ENCODE measurements at regions not wholly inside any gene's neighbourhood (a gene's known extent, or its start where the extent isn't known, plus 50 kb on each side); places are given as distances from the start of the nearest gene placed in this dataset.

- Histone ChIP-seq H3K4me3 (ENCODE audit: insufficient read depth, low read depth, low read length) (no peak overlapping the region), H2BK20ac (ENCODE audit: low read depth, low read length) (no peak overlapping the region), H3K4ac (ENCODE audit: low read depth, low read length) (no peak overlapping the region), H3K36me3 (ENCODE audit: control insufficient read depth, insufficient read depth, low read length) (no peaks in the 10 kb centered on the region), H2BK15ac (ENCODE audit: low read depth, low read length) (no peak overlapping the region), H2AK9ac (replicated peaks; ENCODE audit: low read depth, low read length, poor library complexity) (no peak overlapping the region), H3K4me2 (ENCODE audit: low read depth, low read length) (no peak overlapping the region), H4K8ac (ENCODE audit: low read depth in 2 of 2, low read length in 2 of 2) (no peak overlapping the region), H2AFZ (replicated peaks; ENCODE audit: low read length, poor library complexity) (no peak overlapping the region), H3K9me3 (ENCODE audit: control insufficient read depth, insufficient read depth, low read length) (no peaks in the 10 kb centered on the region; the same call in none of the 2 replicates), H3K27me3 (ENCODE audit: control insufficient read depth, insufficient read depth, low read length) (no peaks in the 10 kb centered on the region), H4K5ac (ENCODE audit: low read depth, low read length) (no peak overlapping the region), H3K4me1 (ENCODE audit: control insufficient read depth, insufficient read depth, low read length) (no peaks in the 10 kb centered on the region), H3K56ac (ENCODE audit: extremely low read depth, insufficient read depth, low read length) (no peak overlapping the region), H2BK120ac (ENCODE audit: low read depth, low read length) (no peak overlapping the region), H3K23ac (ENCODE audit: low read depth, low read length) (no peak overlapping the region), H3K79me1 (ENCODE audit: low read depth in 1 of 2, low read length in 2 of 2) (no peaks in the 10 kb centered on the region), H2AK5ac (ENCODE audit: low read depth, low read length) (no peak overlapping the region), H4K20me1 (ENCODE audit: insufficient read depth, low read length) (no peaks in the 10 kb centered on the region), H4K91ac (ENCODE audit: insufficient read depth, low read depth, low read length) (no peak overlapping the region), H3K9ac (ENCODE audit: low read depth, low read length) (no peak overlapping the region), H3K9me1 (ENCODE audit: insufficient read depth, low read length) (no peaks in the 10 kb centered on the region), H2BK5ac (ENCODE audit: low read depth, low read length, poor library complexity, severe bottlenecking) (no peak overlapping the region), H3K14ac (replicated peaks; ENCODE audit: low read depth, low read length) (no peak overlapping the region), H3K27ac (ENCODE audit: insufficient read depth, low read length) (no peak overlapping the region), H3K18ac (ENCODE audit: low read depth, low read length) (no peak overlapping the region)
- in situ Hi-C loops (cut with MboI; ENCODE audit: low sequenced_read_pairs) (no loop called here), dilution Hi-C loops (cut with HindIII; ENCODE audit: low sequenced_read_pairs, unreplicated experiment) (no loop called here), intact Hi-C loops (cut with micrococcal nuclease) (no loop called here)
- whole genome bisulfite sequencing, 2 experiments (ENCODE audit: extremely low coverage in 2 of 2, insufficient read length in 1 of 2): no CpG with 5 or more reads among the region's 2 CpGs
- BruUV-seq (replicated peaks): no TSS peak
- POLR2A ChIA-PET (ENCODE audit: unreplicated experiment): no interaction called here
- CTCF ChIA-PET: no interaction called here
- TF ChIP-seq ELK1 (IDR thresholded peaks at IDR 0.05; ENCODE audit: borderline replicate concordance, low read depth, low read length) (no peak), CHD1 (IDR thresholded peaks at IDR 0.05; ENCODE audit: low read depth, low read length) (no peak), USF2 (IDR thresholded peaks at IDR 0.05; ENCODE audit: low read depth, low read length) (no peak), CTCF (conservative IDR thresholded peaks at IDR 0.05; ENCODE audit: low read depth, low read length) (no peak), SMC3 (IDR thresholded peaks at IDR 0.05; ENCODE audit: low read depth, low read length) (no peak), NFE2L2 (IDR thresholded peaks at IDR 0.05; ENCODE audit: low read depth, low read length) (no peak), FOS (IDR thresholded peaks at IDR 0.05; ENCODE audit: low read depth, low read length) (no peak), RAD21 (IDR thresholded peaks at IDR 0.05; ENCODE audit: low read length) (no peak), RCOR1 (IDR thresholded peaks at IDR 0.05; ENCODE audit: insufficient replicate concordance, low read length) (no peak), BHLHE40 (IDR thresholded peaks at IDR 0.05; ENCODE audit: low read depth, low read length) (no peak), POLR2A (IDR thresholded peaks at IDR 0.05; ENCODE audit: low read depth, low read length) (no peak), MAFK (IDR thresholded peaks at IDR 0.05; ENCODE audit: low read depth, low read length) (no peak), MXI1 (IDR thresholded peaks at IDR 0.05; ENCODE audit: borderline replicate concordance, low read depth, low read length) (no peak), RFX5 (IDR thresholded peaks at IDR 0.05; ENCODE audit: low read depth, low read length) (no peak), CEBPB (IDR thresholded peaks at IDR 0.05; ENCODE audit: low read depth, low read length) (no peak)
- ATAC-seq (ENCODE audit: low read depth) (no peak), DNase-seq (no peak)
Measured at GRCh38 chr7:111633878-111634277, 71.6 kb upstream of the IMMP2L start.

All from IMR-90 (cell line).